DMS114 treated with DMSO at 0.1 percent for 48 hours (cell line): ENCODE measurements at regions not wholly inside any gene's neighbourhood (a gene's known extent, or its start where the extent isn't known, plus 50 kb on each side); places are given as distances from the start of the nearest gene placed in this dataset.
"Not testable (repeated sequence)": the region's sequence is repeated elsewhere in the genome, so short reads cannot be mapped to it uniquely, and the experiment has no call there.

Source experiments
- DNase-seq: peaks from one replicate; lab custom pipeline; 2025; ENCODE audit not compliant: unreplicated experiment; lab: John Stamatoyannopoulos, UW

DNA sequence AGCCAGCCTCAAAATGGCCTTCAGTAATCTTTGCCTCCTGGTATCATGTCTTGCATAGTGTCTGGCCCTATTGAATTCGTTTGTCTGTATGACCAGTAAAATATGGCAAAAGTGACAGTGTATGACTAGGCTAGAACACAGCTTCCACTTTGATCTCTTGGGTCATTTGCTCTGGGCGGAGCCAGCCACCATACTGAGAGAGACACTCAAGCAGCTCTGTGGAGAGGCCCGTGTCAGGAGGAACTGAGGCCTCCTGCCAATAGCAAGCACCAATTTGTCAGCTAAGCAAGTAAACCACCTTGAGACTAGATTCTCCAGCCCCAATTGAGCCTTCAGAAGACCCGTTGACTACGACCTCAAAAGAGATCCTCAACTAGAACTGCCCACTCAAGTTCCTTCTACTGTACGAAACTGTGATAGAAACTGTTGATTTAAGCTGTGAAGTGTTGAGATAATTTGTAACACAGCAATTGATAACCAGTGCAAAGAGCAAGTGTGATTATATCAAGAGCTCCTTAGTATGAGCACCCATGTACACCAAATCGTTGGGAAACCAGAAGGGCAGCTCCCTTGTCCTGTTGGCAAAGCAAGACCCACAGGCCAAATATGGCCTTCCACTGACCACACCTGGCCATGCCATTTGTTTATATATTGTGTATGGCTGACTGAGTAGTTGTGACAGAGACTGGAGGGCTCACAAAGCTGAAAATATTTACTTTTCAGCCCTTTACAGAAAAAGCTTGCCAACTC lies 52.7 kb upstream of the SERBP1 start:
- DNase-seq, result no peak

- no peak for DNase-seq
These were observed 54.3 kb upstream of the SERBP1 start for GRCh38 chr1:67484492-67484891.

- DNase-seq, result no peak
These were observed 55.0 kb upstream of the SERBP1 start for GRCh38 chr1:67485046-67485811.

DNA sequence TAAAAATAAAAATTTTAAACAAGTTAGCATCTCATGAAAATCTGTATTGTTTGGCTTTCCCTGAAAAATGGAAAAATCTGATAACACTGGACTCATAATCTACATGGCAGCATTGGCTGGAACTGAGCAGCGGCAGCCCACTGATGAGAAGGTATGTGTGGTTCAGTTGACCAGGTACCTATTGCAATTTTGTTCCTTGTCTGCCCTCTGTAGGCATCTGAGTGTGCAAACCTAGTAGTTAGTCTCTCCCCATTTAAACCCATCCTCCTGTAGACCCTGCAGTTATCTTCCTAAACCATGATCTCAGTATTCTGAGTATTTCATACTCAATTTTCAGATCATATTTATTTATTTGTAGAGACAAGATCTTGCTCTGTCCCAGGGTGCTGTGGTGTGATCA lies 59.4 kb upstream of the SERBP1 start:
- DNase-seq, result peak; percentile 9

- no peak for DNase-seq
These were observed 61.1 kb upstream of the SERBP1 start for GRCh38 chr1:67491280-67491679.

GRCh38 chr1:67493148-67493547 lies 62.9 kb upstream of the SERBP1 start:
- DNase-seq, result no peak

DNA sequence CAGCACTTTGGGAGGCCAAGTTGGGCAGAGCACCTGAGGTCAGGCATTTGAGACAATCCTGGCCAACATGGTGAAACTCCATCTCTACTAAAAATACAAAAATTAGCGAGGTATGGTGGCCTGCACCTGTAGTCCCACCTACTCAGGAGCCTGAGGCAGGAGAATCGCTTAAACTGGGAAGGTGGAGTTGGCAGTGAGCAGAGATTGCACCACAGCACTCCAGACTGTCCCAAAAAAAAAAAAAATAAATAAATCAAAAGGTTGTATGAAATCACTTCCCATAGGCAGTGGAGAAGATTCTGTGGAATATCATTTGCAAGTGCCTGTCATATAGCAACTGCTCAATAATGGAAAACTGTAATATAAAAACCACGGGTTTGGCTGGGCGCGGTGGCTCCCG lies 65.1 kb upstream of the SERBP1 start:
- no peak for DNase-seq

- no peak for DNase-seq
These were observed 66.1 kb upstream of the SERBP1 start for GRCh38 chr1:67496329-67496728.

GRCh38 chr1:67500413-67500959 lies 70.3 kb upstream of the SERBP1 start:
- peak; percentile 71 for DNase-seq

GRCh38 chr1:67503974-67504373 lies 73.8 kb upstream of the SERBP1 start:
- no peak for DNase-seq

GRCh38 chr1:67513392-67514294 lies 83.4 kb upstream of the SERBP1 start:
- DNase-seq, result not testable (repeated sequence)

GRCh38 chr1:67514300-67514699 lies 84.1 kb upstream of the SERBP1 start:
- no peak for DNase-seq

DNA sequence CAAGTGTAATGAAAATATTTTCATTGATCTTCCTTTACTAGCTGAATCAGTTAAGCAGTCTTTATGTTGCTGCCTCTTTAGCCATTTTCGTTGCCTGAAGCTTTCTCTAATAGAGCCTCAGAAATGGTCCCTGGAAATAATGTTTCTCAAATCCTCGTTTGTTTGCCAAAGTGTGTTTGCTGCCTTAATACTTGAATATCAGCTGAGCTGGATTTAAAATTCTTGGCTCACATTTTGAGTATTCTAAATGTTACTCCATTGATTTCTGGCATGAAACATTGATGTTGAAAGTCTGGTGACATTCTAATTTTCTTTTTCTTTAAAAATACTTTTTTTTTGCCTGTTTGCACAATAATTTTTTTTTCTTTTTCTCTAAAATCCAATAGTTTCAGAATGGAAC lies 84.6 kb upstream of the SERBP1 start:
- no peak for DNase-seq

DNA sequence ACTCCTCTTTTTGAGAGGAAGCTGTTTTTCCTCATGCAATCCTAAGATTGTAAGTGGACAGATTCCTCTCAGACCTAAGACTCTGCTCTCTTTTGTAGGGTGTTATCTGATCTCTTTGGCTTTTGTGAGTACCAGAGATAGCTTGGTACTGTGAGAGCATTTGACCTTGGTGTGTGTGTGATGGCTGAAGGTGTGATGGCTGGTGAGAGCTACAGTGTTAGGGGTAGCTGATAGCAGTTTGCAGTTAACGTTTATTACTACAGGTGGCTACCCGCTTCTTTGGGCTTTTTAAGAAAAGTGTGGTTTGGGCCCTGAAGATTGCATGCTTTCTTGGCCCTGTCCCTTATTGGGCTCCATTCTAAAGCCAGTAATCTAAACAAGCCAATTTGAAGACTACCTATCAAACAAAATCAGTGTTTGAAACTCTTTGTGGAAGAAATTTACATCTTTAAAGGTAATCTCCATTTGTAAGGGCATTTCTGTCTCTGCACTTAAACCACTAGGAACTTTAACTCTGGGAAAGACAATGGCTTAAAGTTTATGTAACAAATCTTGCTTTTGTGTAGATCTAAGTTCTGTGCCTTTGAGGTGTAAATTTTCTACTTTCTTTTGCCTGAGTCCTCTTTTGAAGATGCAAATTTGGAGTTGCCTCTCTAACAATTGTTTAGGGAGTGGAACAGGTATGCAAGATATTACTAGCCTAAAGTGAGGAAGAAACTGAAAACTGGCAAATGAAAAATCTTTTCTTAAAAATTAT lies 85.3 kb upstream of the SERBP1 start:
- DNase-seq, result no peak

- no peak for DNase-seq
These were observed 86.8 kb upstream of the SERBP1 start for GRCh38 chr1:67517046-67517445.

- DNase-seq, result no peak
These were observed 91.8 kb upstream of the SERBP1 start for GRCh38 chr1:67522001-67522441.

- no peak for DNase-seq
These were observed 92.6 kb upstream of the SERBP1 start for GRCh38 chr1:67522793-67523192.

GRCh38 chr1:67524143-67525052 lies 94.2 kb upstream of the SERBP1 start:
- no peak for DNase-seq

DNA sequence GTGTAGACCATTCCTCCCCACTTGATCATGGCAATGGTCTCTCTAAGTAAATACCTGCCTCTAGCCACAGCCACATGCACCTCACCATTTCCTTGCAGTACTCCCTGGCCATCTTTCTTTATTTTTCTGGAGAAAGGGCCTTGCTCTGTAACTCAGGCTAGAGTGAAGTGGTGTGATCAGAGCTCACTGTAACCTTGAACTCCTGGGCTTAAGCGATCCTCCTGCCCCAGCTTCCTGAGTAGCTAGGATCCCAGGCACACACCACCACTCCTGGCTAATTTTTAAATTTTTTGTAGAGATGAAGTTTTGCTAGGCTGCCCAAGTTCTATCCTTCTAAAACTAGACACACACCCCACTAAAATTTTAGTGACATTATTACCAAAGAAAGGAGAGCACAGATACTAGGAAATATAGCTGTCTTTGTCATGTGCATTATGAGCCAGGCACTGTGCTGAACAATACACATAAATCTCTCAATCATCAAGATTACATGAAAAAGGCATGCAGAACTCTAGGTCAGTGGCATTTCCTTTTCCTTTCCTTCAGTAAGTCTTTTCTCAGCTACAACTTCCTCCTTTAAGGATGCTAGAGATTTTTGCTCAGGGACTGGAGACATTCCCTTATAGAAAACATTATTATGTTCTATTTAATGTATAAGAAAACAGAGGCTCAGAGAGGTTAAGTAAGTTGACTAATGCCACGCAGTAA lies 95.0 kb upstream of the SERBP1 start:
- no peak for DNase-seq
